H9 (cell line): ENCODE measurements at regions not wholly inside any gene's neighbourhood (a gene's known extent, or its start where the extent isn't known, plus 50 kb on each side); places are given as distances from the start of the nearest gene placed in this dataset.
A peak's percentile ranks its signal among the peaks of the same experiment; 100 is the strongest.

Source experiments
- DNase-seq: peaks from one replicate; pipeline ENCODE4 v3.0.0-alpha.2; 2017
- H2AFZ ChIP-seq: one replicate; pipeline ENCODE4 v1.6.1; 2013; ENCODE audit warnings: mild to moderate bottlenecking, low read length, control low read depth, moderate library complexity
- H2AK5ac ChIP-seq: 2 replicates; pipeline ENCODE4 v1.6.1; 2013; ENCODE audit warnings: low read length, control low read depth, mixed read lengths; ENCODE audit not compliant: insufficient read length
- H2BK120ac ChIP-seq: one replicate; pipeline ENCODE4 v1.6.1; 2013; ENCODE audit warnings: low read depth, mild to moderate bottlenecking, low read length, control low read depth, inconsistent platforms; ENCODE audit not compliant: poor library complexity, severe bottlenecking
- H2BK12ac ChIP-seq: 2 replicates; pipeline ENCODE4 v1.6.1; 2013; ENCODE audit warnings: low read length, control low read depth, mixed read lengths, low read depth; ENCODE audit not compliant: insufficient read length
- H2BK15ac ChIP-seq: 2 replicates; pipeline ENCODE4 v1.6.1; 2013; ENCODE audit warnings: low read depth, low read length, control low read depth
- H2BK20ac ChIP-seq: one replicate; pipeline ENCODE4 v1.6.1; 2013; ENCODE audit warnings: low read depth, mild to moderate bottlenecking, low read length, control low read depth, inconsistent platforms; ENCODE audit not compliant: poor library complexity, severe bottlenecking
- H2BK5ac ChIP-seq: 2 replicates; pipeline ENCODE4 v1.6.1; 2013; ENCODE audit warnings: low read length, control low read depth, mixed read lengths; ENCODE audit not compliant: insufficient read length
- H3K14ac ChIP-seq: 2 replicates; pipeline ENCODE4 v1.6.1; 2013; ENCODE audit warnings: low read length, control low read depth; ENCODE audit not compliant: insufficient read depth
- H3K18ac ChIP-seq: 2 replicates; pipeline ENCODE4 v1.6.1; 2013; ENCODE audit warnings: low read depth, mild to moderate bottlenecking, mixed read lengths, low read length, control low read depth; ENCODE audit not compliant: insufficient read length
- H3K23ac ChIP-seq: 2 replicates; pipeline ENCODE4 v1.6.1; 2013; ENCODE audit warnings: low read length, control low read depth, mixed read lengths, low read depth; ENCODE audit not compliant: insufficient read length
- H3K23me2 ChIP-seq: 2 replicates; pipeline ENCODE4 v1.6.1; 2013; ENCODE audit warnings: low read depth, mild to moderate bottlenecking, mixed read lengths, low read length, control low read depth; ENCODE audit not compliant: insufficient read length, poor library complexity, severe bottlenecking
- H3K27ac ChIP-seq: 2 replicates; pipeline ENCODE4 v1.5.1; 2013; ENCODE audit warnings: low read length, control low read depth, mixed read lengths, low read depth; ENCODE audit not compliant: insufficient read length
- H3K27me3 ChIP-seq: 2 replicates; pipeline ENCODE4 v1.6.1; 2013; ENCODE audit warnings: low read length, control low read depth, inconsistent platforms; ENCODE audit not compliant: insufficient read depth
- H3K4ac ChIP-seq: 2 replicates; pipeline ENCODE4 v1.6.1; 2013; ENCODE audit warnings: low read depth, mild to moderate bottlenecking, control low read depth, inconsistent platforms, low read length, moderate library complexity
- H3K4me1 ChIP-seq: 2 replicates; pipeline ENCODE4 v1.6.1; 2013; ENCODE audit warnings: low read length, control low read depth, inconsistent platforms; ENCODE audit not compliant: insufficient read depth
- H3K4me2 ChIP-seq: 2 replicates; pipeline ENCODE4 v1.6.1; 2013; ENCODE audit warnings: low read length, control low read depth, mixed read lengths; ENCODE audit not compliant: insufficient read length, insufficient read depth
- H3K56ac ChIP-seq: 2 replicates; pipeline ENCODE4 v1.6.1; 2013; ENCODE audit warnings: low read depth, mild to moderate bottlenecking, mixed read lengths, low read length, control low read depth; ENCODE audit not compliant: insufficient read length
- H3K79me1 ChIP-seq: 2 replicates; pipeline ENCODE4 v1.6.1; 2013; ENCODE audit warnings: low read depth, mild to moderate bottlenecking, moderate library complexity, low read length, control low read depth, inconsistent platforms; ENCODE audit not compliant: insufficient read depth, poor library complexity, severe bottlenecking
- H3K79me2 ChIP-seq: 2 replicates; pipeline ENCODE4 v1.6.1; 2013; ENCODE audit warnings: low read length, control low read depth, inconsistent platforms; ENCODE audit not compliant: insufficient read depth
- H3K9ac ChIP-seq: 2 replicates; pipeline ENCODE4 v1.6.1; 2013; ENCODE audit warnings: low read length, control low read depth, mixed read lengths; ENCODE audit not compliant: insufficient read length; ENCODE audit errors: extremely low read depth
- H3K9me3 ChIP-seq: one replicate; pipeline ENCODE4 v1.6.1; 2013; ENCODE audit warnings: low read depth, low read length, inconsistent platforms; ENCODE audit not compliant: control insufficient read depth
- H3T11ph ChIP-seq: one replicate; pipeline ENCODE4 v1.6.1; 2013; ENCODE audit warnings: mild to moderate bottlenecking, low read length, control low read depth, inconsistent platforms
- H4K20me1 ChIP-seq: one replicate; pipeline ENCODE4 v1.6.1; 2013; ENCODE audit not compliant: control insufficient read depth, insufficient read length, insufficient read depth
- H4K5ac ChIP-seq: 2 replicates; pipeline ENCODE4 v1.6.1; 2013; ENCODE audit warnings: low read depth, mild to moderate bottlenecking, mixed read lengths, low read length, control low read depth; ENCODE audit not compliant: insufficient read length
- H4K8ac ChIP-seq: replicated peaks from 2 replicates; pipeline ENCODE4 v1.6.1; 2013; ENCODE audit warnings: low read length, control low read depth, mixed read lengths, low read depth; ENCODE audit not compliant: insufficient read length
- H4K91ac ChIP-seq: 2 replicates; pipeline ENCODE4 v1.6.1; 2013; ENCODE audit warnings: low read depth, mild to moderate bottlenecking, moderate library complexity, mixed read lengths, low read length, control low read depth; ENCODE audit not compliant: insufficient read length
- H3K27ac Mint-ChIP-seq, 3 experiments: 2 replicates in 2 of 3; 3 replicates in 1 of 3; pipeline ENCODE4 v1.8.0; 2020 to 2021; ENCODE audit warnings: mixed read lengths in 3 of 3, mild to moderate bottlenecking in 1 of 3, moderate library complexity in 1 of 3
- H3K27me3 Mint-ChIP-seq: 2 replicates; pipeline ENCODE4 v1.8.0; 2021; ENCODE audit warnings: low read depth, mild to moderate bottlenecking, moderate library complexity, mixed read lengths
- H3K36me3 Mint-ChIP-seq, 3 experiments: 2 replicates in 2 of 3; 3 replicates in 1 of 3; pipeline ENCODE4 v1.8.0; 2020 to 2021; ENCODE audit warnings: low read depth in 3 of 3, mixed read lengths in 3 of 3; ENCODE audit not compliant: insufficient read depth in 1 of 3
- H3K4me1 Mint-ChIP-seq, 2 experiments: 2 replicates each; pipeline ENCODE4 v1.8.0; 2020; ENCODE audit warnings: mixed read lengths in 2 of 2
- H3K4me3 Mint-ChIP-seq, 2 experiments: 2 replicates in 1 of 2; 3 replicates in 1 of 2; pipeline ENCODE4 v1.8.0; 2020 to 2021; ENCODE audit warnings: mild to moderate bottlenecking in 2 of 2, mixed read lengths in 2 of 2, moderate library complexity in 1 of 2
- H3K9me3 Mint-ChIP-seq, 2 experiments: 2 replicates in 1 of 2; 3 replicates in 1 of 2; pipeline ENCODE4 v1.8.0; 2020; ENCODE audit warnings: mild to moderate bottlenecking in 2 of 2, mixed read lengths in 2 of 2, moderate library complexity in 1 of 2
- WGBS: extraction: QIAGEN DNeasy Blood & Tissue Kit; methylation state at CpG from one replicate; pipeline ENCODE4 v1.1.7; 2013; ENCODE audit warnings: missing lambda C conversion rate, low lambda C conversion rate, mixed read lengths; ENCODE audit not compliant: insufficient read length; ENCODE audit errors: extremely low coverage; 5-methylcytosine and 5-hydroxymethylcytosine counted together
- TF ChIP-seq, protein P1 (sequence below): fragments of 200-600 bp; sonication (generic); conservative IDR thresholded peaks from 3 replicates; pipeline ENCODE4 v1.8.0; 2021; ENCODE audit warnings: antibody characterized with exemption, mild to moderate bottlenecking

DNA sequence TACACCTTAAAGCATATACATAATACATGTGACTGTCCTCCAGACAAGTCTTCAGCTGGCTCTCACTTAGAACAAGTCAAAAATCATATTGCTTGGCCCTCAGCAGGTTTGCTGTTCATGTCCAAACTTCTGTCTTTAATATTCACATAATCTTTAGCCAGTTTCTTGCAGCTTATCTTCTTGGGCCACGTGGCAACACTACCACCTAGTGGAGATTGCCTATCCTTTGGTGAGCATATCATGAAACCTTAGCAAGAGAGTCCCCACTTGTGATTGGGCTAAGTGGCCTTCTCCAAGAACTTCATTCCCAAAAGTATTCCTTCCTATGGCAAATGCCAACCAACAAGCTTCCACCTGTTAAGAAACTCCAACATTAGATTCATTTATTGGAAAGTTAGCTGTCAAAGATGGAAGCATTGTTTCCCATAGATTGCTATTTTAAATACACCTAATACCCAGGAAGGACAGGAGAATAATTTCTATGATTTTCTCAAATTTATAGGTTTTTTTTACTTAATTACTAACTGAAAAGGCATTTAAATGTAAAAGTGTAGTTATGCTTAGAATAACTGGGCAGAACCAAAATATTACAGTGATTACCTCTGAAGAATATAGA, 231.9 kb upstream of the INTU start:
- Mint-ChIP-seq H3K36me3 (peaks cover under 1 to 2% (median 1%) of the 10 kb centered on the region in 3 experiments; a peak in 3 of 7 replicates), H3K4me3 (no peak overlapping the region), H3K9me3 (peaks cover under 1 to 4% of the 10 kb centered on the region in 2 experiments; a peak in 4 of 5 replicates), H3K27me3 (no peaks in the 10 kb centered on the region), H3K27ac (no peak overlapping the region), H3K4me1 (no peaks in the 10 kb centered on the region; a peak in 1 of 4 replicates)
- Histone ChIP-seq H2BK15ac (no peak overlapping the region), H2BK5ac (no peak overlapping the region), H2AFZ (no peak overlapping the region), H3K23ac (no peak overlapping the region), H3K4me1 (no peaks in the 10 kb centered on the region), H3K23me2 (no peaks in the 10 kb centered on the region), H2BK120ac (no peak overlapping the region), H3K4me2 (no peak overlapping the region), H2BK12ac (no peak overlapping the region), H2AK5ac (no peak overlapping the region), H4K91ac (no peak overlapping the region), H3K56ac (no peak overlapping the region), H2BK20ac (no peak overlapping the region), H3K79me2 (no peaks in the 10 kb centered on the region), H3K14ac (no peak overlapping the region), H4K20me1 (no peaks in the 10 kb centered on the region), H3K4ac (no peak overlapping the region), H3K9me3 (peaks cover 1% of the 10 kb centered on the region), H3T11ph (no peak overlapping the region), H3K9ac (no peak overlapping the region), H3K18ac (no peak overlapping the region), H3K27me3 (no peaks in the 10 kb centered on the region), H4K8ac (no peak overlapping the region), H3K27ac (no peak overlapping the region), H3K79me1 (no peaks in the 10 kb centered on the region), H4K5ac (no peak overlapping the region)
- no CpG with 5 or more reads among the region's 1 CpG for WGBS
- TF ChIP-seq, protein P1, sequence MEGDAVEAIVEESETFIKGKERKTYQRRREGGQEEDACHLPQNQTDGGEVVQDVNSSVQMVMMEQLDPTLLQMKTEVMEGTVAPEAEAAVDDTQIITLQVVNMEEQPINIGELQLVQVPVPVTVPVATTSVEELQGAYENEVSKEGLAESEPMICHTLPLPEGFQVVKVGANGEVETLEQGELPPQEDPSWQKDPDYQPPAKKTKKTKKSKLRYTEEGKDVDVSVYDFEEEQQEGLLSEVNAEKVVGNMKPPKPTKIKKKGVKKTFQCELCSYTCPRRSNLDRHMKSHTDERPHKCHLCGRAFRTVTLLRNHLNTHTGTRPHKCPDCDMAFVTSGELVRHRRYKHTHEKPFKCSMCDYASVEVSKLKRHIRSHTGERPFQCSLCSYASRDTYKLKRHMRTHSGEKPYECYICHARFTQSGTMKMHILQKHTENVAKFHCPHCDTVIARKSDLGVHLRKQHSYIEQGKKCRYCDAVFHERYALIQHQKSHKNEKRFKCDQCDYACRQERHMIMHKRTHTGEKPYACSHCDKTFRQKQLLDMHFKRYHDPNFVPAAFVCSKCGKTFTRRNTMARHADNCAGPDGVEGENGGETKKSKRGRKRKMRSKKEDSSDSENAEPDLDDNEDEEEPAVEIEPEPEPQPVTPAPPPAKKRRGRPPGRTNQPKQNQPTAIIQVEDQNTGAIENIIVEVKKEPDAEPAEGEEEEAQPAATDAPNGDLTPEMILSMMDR = peak; percentile 86
- peak; percentile 73 for DNase-seq
